Upper lobe of left lung (tissue), 6 donors: ENCODE measurements at regions not wholly inside any gene's neighbourhood (a gene's known extent, or its start where the extent isn't known, plus 50 kb on each side); places are given as distances from the start of the nearest gene placed in this dataset.
A peak's percentile ranks its signal among the peaks of the same experiment; 100 is the strongest.

Experiments
- ATAC-seq, 2 donors: fragments of 200-7000 bp; cut with Tn5 transposase; one replicate each; pipeline ENCODE4 v1.9.1; 2022; ENCODE audit warnings: mild to moderate bottlenecking in 2 of 2, moderate library complexity in 2 of 2; ENCODE audit not compliant: low FRiP score in 2 of 2
- DNase-seq, 2 donors: peaks; one replicate each; pipeline ENCODE4 v3.0.0-alpha.2; 2019 to 2020
- H3K27ac ChIP-seq, 4 donors: fragments of 200-600 bp; sonication (generic); one replicate each; pipeline ENCODE4 v1.5.1; 2016 to 2019
- H3K27me3 ChIP-seq, 4 donors: fragments of 200-600 bp; sonication (generic); one replicate each; pipeline ENCODE4 v1.5.1; 2017 to 2019
- H3K36me3 ChIP-seq, 4 donors: fragments of 200-600 bp; sonication (generic); one replicate each; pipeline ENCODE4 v1.5.1; 2016 to 2019
- H3K4me1 ChIP-seq, 4 donors: fragments of 200-600 bp; sonication (generic); one replicate each; pipeline ENCODE4 v1.5.1; 2018 to 2019
- H3K4me3 ChIP-seq, 4 donors: fragments of 200-600 bp; sonication (generic); one replicate each; pipeline ENCODE4 v1.5.1; 2017 to 2019; ENCODE audit warnings: mild to moderate bottlenecking in 2 of 4, moderate library complexity in 1 of 4
- H3K9me3 ChIP-seq, 4 donors: fragments of 200-600 bp; sonication (generic); one replicate each; pipeline ENCODE4 v1.5.1; 2018 to 2019
- EP300 ChIP-seq, 4 donors: sonication (generic); formaldehyde crosslinking; IDR thresholded peaks; one replicate each; pipeline ENCODE4 v1.5.1; 2017; ENCODE audit warnings: antibody characterized with exemption in 4 of 4, control low read depth in 2 of 4
- POLR2A ChIP-seq, 4 donors: fragments of 450-650 bp; IDR thresholded peaks; one replicate each; pipeline ENCODE4 v1.5.1; 2016 to 2017; ENCODE audit warnings: antibody characterized with exemption in 4 of 4, mild to moderate bottlenecking in 2 of 4
- POLR2AphosphoS5 ChIP-seq, 2 donors: sonication (generic); formaldehyde crosslinking; IDR thresholded peaks; one replicate each; pipeline ENCODE4 v1.5.1; 2017; ENCODE audit warnings: antibody characterized with exemption in 2 of 2
- WGBS, 2 donors: methylation state at CpG; one replicate each; pipeline ENCODE4 v1.1.5; 2017 to 2018; 5-methylcytosine and 5-hydroxymethylcytosine counted together
- TF ChIP-seq, protein P1 (sequence below), 6 experiments: fragments of 450-650 bp in 4 of 6; fragments of 200-600 bp in 2 of 6; sonication (generic) in 2 of 6; IDR thresholded peaks; one replicate each; pipeline ENCODE4 v1.5.1; 2016 to 2019; ENCODE audit warnings: antibody characterized with exemption in 6 of 6
- donor health status: DM: no; HTN: no; CAD: no; lungs with moderate emphysema.
- donor health status: DM: no; HTN: yes; CAD: no; lungs with severe emphysema.

DNA sequence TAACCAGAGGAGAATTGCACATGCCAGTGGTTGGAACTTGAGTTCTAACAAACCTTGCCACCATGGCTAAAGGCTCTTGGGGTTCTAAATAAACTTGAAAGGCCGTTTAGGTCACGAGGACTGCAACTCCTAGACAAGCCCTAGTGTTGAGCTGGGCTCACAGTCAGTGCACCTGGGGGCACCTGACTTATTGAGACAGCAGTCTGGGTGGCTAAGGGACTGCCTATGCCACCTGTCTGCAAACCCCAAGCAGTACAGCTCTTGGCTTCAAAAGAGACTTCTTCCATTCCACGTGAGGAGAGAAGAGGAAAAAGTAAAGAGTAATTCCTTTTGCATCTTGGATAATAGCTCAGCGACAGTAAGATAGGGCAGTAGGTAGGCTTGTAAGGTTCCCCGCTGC lies 765.6 kb upstream of the FOXG1 start:
- 70 to 82% methylated on average over 3 to 5 of the region's 5 CpGs for WGBS, 2 donors
- H3K27me3 ChIP-seq = no peaks in the 10 kb centered on the region
- TF ChIP-seq, protein P1, sequence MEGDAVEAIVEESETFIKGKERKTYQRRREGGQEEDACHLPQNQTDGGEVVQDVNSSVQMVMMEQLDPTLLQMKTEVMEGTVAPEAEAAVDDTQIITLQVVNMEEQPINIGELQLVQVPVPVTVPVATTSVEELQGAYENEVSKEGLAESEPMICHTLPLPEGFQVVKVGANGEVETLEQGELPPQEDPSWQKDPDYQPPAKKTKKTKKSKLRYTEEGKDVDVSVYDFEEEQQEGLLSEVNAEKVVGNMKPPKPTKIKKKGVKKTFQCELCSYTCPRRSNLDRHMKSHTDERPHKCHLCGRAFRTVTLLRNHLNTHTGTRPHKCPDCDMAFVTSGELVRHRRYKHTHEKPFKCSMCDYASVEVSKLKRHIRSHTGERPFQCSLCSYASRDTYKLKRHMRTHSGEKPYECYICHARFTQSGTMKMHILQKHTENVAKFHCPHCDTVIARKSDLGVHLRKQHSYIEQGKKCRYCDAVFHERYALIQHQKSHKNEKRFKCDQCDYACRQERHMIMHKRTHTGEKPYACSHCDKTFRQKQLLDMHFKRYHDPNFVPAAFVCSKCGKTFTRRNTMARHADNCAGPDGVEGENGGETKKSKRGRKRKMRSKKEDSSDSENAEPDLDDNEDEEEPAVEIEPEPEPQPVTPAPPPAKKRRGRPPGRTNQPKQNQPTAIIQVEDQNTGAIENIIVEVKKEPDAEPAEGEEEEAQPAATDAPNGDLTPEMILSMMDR (IDR thresholded peaks at IDR 0.05) = no peak
- TF ChIP-seq EP300 (IDR thresholded peaks at IDR 0.05) (no peak), POLR2A (IDR thresholded peaks at IDR 0.05) (no peak), POLR2AphosphoS5 (IDR thresholded peaks at IDR 0.05) (no peak)
- H3K27ac ChIP-seq = no peak overlapping the region
- peaks cover 0 to 4% (median 0%) of the 10 kb centered on the region in 4 donors for H3K9me3 ChIP-seq
- no peak for DNase-seq
- no peak overlapping the region for H3K4me3 ChIP-seq
- no peaks in the 10 kb centered on the region for H3K4me1 ChIP-seq
- no peaks in the 10 kb centered on the region for H3K36me3 ChIP-seq
- ATAC-seq = peak in 1 of 2 donors; percentile 43

DNA sequence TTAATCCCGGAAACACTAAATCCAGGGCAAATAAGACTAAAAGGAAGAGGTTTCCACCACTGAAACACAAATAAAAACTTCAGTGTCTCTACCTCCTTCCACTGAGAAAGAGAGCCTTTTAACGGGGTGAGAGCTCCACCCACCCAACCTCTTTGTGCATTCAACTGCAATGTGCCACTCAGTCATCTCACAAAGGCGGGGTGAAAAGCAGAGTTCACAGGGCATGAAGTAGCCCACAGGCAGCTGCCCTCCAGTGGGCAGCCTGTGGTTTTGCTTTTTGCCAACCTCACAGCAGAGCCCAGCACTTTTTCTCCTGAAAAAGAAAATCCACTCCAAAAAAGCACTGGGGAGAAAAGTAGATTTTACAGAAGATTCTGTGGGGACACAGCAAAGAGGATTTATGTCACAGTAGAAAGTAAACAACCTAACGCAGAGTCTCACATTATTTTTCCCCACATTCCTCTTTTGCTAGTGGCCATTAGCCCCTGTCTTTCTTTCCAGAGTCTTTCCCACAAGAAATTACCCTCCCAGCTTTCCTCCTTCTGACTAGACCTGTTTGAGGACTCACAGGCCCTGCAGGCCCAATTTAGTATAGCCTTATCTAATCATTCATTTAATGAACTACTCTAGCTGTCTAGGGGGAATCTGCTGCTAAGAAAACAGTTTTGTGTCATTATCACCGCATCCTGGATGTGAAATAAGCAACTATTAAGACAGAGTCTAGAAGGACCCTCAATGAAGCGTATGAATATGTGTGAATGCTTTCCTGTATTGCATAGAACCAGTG lies 753.8 kb upstream of the FOXG1 start:
- TF ChIP-seq POLR2A (IDR thresholded peaks at IDR 0.05) (no peak), EP300 (IDR thresholded peaks at IDR 0.05) (no peak), POLR2AphosphoS5 (IDR thresholded peaks at IDR 0.05) (no peak)
- TF ChIP-seq, protein P1 (IDR thresholded peaks at IDR 0.05) = no peak
- WGBS, 2 donors = 65 to 72% methylated on average over 6 of the region's 6 CpGs
- no peaks in the 10 kb centered on the region for H3K9me3 ChIP-seq
- no peak overlapping the region for H3K4me3 ChIP-seq
- DNase-seq (no peak), ATAC-seq (no peak)
- H3K27ac ChIP-seq = no peak overlapping the region
- H3K4me1 ChIP-seq = no peaks in the 10 kb centered on the region
- H3K36me3 ChIP-seq = no peaks in the 10 kb centered on the region
- H3K27me3 ChIP-seq = no peaks in the 10 kb centered on the region

DNA sequence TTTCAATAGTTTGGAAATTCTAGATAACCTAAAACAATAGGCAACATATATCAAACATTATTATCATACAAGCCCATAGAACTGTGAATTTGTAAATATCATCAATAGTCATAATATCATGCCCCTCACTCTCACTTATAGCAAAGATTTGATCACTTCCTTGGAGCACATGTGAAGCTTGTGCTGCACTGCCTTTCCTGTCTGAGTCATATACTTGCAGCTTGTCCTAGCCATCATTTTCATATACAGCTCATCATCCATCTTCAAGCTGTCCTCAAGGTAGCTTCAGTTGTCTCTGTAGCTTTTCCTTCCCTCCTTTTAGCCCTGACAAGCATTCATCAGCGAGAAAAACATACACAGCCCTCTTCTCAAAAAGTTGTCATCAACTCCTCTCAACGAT lies 746.5 kb upstream of the FOXG1 start:
- Histone ChIP-seq H3K4me3 (no peak overlapping the region), H3K27ac (no peak overlapping the region), H3K36me3 (no peaks in the 10 kb centered on the region), H3K9me3 (no peaks in the 10 kb centered on the region), H3K27me3 (no peaks in the 10 kb centered on the region), H3K4me1 (no peaks in the 10 kb centered on the region)
- 68 to 82% methylated on average over 2 of the region's 2 CpGs for WGBS, 2 donors
- DNase-seq (no peak), ATAC-seq (no peak)
- no peak for TF ChIP-seq EP300 (IDR thresholded peaks at IDR 0.05)
- TF ChIP-seq, protein P1 (IDR thresholded peaks at IDR 0.05) = no peak
- TF ChIP-seq POLR2AphosphoS5 (IDR thresholded peaks at IDR 0.05) = no peak
- TF ChIP-seq POLR2A (IDR thresholded peaks at IDR 0.05) = no peak

DNA sequence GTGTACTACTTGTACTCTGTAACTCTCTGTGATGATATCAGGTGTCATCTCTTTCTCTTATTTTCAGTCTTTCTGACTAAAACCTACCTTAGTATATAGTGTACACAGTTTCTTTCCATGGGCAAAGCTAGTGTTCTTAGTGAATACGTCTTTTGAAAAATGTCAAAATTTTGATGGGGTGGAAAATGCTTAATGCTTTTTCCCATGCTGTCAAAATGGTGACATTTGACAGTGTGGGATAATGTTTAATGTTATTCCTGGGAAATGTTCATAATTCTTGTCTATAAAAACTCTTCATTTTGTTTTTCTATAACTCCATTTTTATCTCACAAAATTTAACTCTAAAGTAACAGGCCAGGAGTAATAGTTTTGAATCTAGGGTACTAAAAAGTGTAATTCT lies 742.7 kb upstream of the FOXG1 start:
- 89 to 91% methylated on average over 1 of the region's 1 CpG for WGBS, 2 donors

More for the DNA sequence above, 742.7 kb upstream of the FOXG1 start:
- no peak overlapping the region for H3K27ac ChIP-seq
- H3K4me1 ChIP-seq = no peaks in the 10 kb centered on the region
- no peaks in the 10 kb centered on the region for H3K27me3 ChIP-seq
- no peaks in the 10 kb centered on the region for H3K36me3 ChIP-seq
- TF ChIP-seq POLR2A (IDR thresholded peaks at IDR 0.05) (no peak), POLR2AphosphoS5 (IDR thresholded peaks at IDR 0.05) (no peak)
- TF ChIP-seq, protein P1 (IDR thresholded peaks at IDR 0.05) = no peak
- ATAC-seq (no peak), DNase-seq (no peak)
- no peak overlapping the region for H3K4me3 ChIP-seq
- H3K9me3 ChIP-seq = no peaks in the 10 kb centered on the region
